ENCODE measurements at regions not wholly inside any gene's neighbourhood (a gene's known extent, or its start where the extent isn't known, plus 50 kb on each side); places are given as distances from the start of the nearest gene placed in this dataset.

DNA sequence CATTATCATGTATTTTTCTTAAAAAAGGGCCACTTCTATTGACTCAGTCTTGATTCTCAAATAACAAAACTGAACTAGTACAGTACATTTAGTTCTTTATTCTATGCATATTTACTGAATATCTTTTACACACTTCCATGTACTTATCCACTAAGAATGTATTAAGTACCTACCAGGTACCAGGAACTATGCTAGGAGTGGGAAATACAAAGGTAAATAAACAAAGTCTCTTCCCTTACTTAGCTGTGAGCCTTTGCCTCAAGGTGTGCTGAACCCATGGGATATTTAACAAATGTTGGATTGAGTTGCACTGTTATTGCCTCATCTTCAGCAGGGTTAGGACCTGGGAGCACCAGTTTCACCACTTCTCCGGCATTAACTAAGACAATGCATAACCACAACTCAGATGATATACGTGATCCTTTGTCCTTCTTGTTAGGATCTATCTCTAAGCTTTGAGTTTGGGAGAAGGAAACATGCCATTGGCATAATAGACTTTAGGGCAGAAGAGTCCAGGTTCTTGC is 533.9 kb downstream of the TFAP2B start:
- Histone ChIP-seq H3K4me1 (ENCODE audit: insufficient read depth, low read length) (no peaks in the 10 kb centered on the region), H3K9ac (ENCODE audit: low read depth, low read length) (no peak overlapping the region), H3K36me3 (ENCODE audit: insufficient read depth, low read length) (no peaks in the 10 kb centered on the region), H3K9me3 (ENCODE audit: control insufficient read depth, insufficient read depth, low read length) (no peaks in the 10 kb centered on the region)

DNA sequence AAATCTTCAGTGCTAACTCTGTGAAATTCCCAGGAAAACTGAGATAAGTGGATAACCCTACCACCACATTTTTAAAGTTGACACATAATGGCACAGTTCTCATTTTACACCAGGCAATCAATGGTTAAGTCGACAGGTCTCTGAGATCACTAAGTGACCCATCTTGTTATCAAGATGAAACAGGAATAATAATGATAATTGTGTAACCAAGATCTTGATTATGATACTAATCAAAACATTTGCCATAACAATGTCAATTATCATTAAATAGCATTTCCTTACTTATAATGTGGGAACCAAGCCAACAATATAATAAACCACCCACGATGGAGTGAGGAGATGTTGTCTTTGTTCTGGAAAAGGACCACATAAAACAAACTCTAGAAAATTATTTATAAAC is 541.6 kb downstream of the TFAP2B start:
- no peak overlapping the region for H3K9ac ChIP-seq (ENCODE audit: low read depth, low read length)
- H3K36me3 ChIP-seq (ENCODE audit: insufficient read depth, low read length): no peaks in the 10 kb centered on the region
- no peaks in the 10 kb centered on the region for H3K4me1 ChIP-seq (ENCODE audit: insufficient read depth, low read length)
- H3K9me3 ChIP-seq (ENCODE audit: control insufficient read depth, insufficient read depth, low read length): no peaks in the 10 kb centered on the region

DNA sequence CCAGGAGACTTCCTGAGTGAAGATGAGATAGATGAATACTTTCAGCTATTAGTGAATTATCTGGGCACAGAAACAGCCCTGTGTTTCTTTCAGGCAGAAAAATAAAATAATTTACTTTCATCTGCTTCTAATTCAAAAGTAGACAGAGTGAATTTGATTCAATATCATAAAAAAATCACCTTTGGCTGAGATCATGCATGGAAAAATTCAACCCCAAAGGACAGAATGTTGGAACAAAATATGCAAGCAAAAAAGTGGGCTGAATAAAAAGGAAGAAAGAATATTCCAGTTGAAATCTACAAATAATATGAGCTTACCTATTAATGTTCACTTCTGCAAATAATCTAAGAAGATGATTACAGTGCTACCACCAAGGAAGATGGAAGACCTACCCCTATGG is 546.9 kb downstream of the TFAP2B start:
- no peak overlapping the region for H3K9ac ChIP-seq (ENCODE audit: low read depth, low read length)
- no peaks in the 10 kb centered on the region for H3K9me3 ChIP-seq (ENCODE audit: control insufficient read depth, insufficient read depth, low read length)
- no peaks in the 10 kb centered on the region for H3K36me3 ChIP-seq (ENCODE audit: insufficient read depth, low read length)
- H3K4me1 ChIP-seq (ENCODE audit: insufficient read depth, low read length): no peaks in the 10 kb centered on the region

DNA sequence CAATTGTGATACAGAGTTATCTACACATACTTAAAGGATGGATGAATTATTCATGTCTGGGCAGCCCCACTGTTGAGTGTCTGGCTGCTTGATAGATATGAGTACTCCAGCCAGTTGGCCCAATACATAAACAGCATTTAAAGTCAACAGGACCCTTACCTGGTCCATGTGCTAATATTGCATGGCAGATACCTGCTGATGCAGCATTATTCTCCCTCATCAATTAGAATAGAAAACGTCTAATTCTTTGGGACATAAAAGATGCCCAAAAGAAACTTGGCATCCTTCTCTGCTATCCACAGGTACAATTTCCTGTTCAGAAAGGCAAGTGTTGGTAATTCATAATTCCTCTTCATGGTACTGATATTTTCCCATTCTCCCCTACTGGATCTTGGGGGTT is 550.8 kb downstream of the TFAP2B start:
- Histone ChIP-seq H3K9ac (ENCODE audit: low read depth, low read length) (no peak overlapping the region), H3K36me3 (ENCODE audit: insufficient read depth, low read length) (no peaks in the 10 kb centered on the region), H3K9me3 (ENCODE audit: control insufficient read depth, insufficient read depth, low read length) (no peaks in the 10 kb centered on the region), H3K4me1 (ENCODE audit: insufficient read depth, low read length) (no peaks in the 10 kb centered on the region)

DNA sequence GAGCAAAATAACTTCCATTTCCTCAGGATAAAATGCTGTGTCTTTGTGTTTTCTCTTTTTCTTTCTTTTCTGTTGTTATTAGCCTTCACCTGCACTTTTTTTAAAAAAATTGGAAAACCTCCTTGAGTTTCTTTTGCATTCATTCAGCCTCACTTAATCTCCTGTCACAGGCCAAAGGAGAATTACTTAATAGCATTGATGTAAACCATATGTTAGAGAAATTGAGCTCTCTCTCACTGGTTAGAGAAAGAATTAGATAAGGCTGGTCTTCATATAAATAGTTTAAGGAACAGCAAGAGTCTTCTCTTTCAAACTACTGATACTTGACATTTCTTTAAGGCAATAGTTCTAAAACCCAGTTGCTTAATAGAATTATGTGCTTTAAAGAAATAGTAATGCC is 564.2 kb downstream of the TFAP2B start:
- Histone ChIP-seq H3K9ac (ENCODE audit: low read depth, low read length) (no peak overlapping the region), H3K36me3 (ENCODE audit: insufficient read depth, low read length) (no peaks in the 10 kb centered on the region), H3K4me1 (ENCODE audit: insufficient read depth, low read length) (no peaks in the 10 kb centered on the region), H3K9me3 (ENCODE audit: control insufficient read depth, insufficient read depth, low read length) (no peaks in the 10 kb centered on the region; the same call in 1 of the 2 replicates)

DNA sequence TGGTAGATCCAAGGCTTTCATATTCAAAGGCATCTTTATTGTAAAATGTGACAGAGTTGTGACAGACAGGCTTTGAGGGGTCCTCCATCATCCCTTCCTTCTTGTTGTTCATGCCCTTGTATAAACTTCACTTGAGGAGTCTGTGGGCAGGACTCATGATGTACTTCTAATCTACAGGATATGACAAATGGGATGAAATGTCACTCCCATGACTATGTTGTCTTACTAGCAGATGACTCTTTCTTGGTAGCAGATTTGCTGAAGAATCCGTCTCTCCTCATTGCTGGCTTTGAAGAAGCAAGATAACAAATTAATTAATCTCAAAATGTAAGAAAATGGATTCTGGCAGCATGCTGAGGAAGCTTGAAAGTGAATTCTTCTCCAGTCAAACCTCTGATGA is 566.1 kb downstream of the TFAP2B start:
- Histone ChIP-seq H3K36me3 (ENCODE audit: insufficient read depth, low read length) (no peaks in the 10 kb centered on the region), H3K9me3 (ENCODE audit: control insufficient read depth, insufficient read depth, low read length) (no peaks in the 10 kb centered on the region; the same call in 1 of the 2 replicates), H3K9ac (ENCODE audit: low read depth, low read length) (no peak overlapping the region), H3K4me1 (ENCODE audit: insufficient read depth, low read length) (no peaks in the 10 kb centered on the region)

DNA sequence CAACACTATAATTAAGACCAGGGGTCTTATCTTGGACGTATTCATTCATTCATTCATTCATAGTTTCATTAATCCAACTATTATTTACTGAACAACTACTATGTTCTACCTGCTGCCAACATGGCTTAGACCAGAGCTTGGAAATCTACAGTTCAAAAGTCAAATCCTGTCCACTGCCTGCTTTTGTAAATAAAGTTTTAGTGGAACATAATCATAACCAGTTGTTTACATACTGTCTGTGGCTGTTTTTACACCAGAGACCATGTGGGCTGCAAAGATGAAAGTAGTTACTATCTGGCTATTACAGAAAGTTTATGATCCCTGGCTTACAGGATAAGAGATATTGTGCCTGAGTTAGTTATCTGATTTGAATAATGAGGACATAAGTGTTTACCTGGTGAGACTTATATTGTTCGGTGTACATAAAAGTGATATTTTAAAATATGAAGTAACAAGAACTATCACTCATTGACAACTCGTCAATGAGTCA is 567.7 kb downstream of the TFAP2B start:
- H3K36me3 ChIP-seq (ENCODE audit: insufficient read depth, low read length): no peaks in the 10 kb centered on the region
- H3K4me1 ChIP-seq (ENCODE audit: insufficient read depth, low read length): no peaks in the 10 kb centered on the region
- no peaks in the 10 kb centered on the region; the same call in 1 of the 2 replicates for H3K9me3 ChIP-seq (ENCODE audit: control insufficient read depth, insufficient read depth, low read length)
- no peak overlapping the region for H3K9ac ChIP-seq (ENCODE audit: low read depth, low read length)

DNA sequence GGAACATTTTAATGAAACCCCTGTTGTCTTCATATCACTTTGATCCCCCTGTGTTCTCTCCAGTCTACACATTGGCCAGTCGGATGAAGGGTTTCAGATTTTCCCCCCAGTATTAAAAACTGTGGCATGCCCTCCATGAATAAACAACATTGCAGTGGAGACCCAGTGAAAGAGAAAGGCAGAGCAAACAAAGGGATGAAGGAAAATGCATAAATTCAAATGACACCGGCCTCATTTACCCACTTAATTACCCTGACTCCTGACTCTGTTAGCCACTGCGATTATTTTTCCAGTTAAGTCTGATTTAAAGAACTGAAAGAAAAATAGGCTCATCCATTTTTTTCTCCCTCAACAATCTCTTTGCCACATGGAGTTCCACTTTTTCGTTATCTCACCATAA is 569.2 kb downstream of the TFAP2B start:
- H3K4me1 ChIP-seq (ENCODE audit: insufficient read depth, low read length): no peaks in the 10 kb centered on the region
- no peaks in the 10 kb centered on the region; the same call in 1 of the 2 replicates for H3K9me3 ChIP-seq (ENCODE audit: control insufficient read depth, insufficient read depth, low read length)
- no peaks in the 10 kb centered on the region for H3K36me3 ChIP-seq (ENCODE audit: insufficient read depth, low read length)
- no peak overlapping the region for H3K9ac ChIP-seq (ENCODE audit: low read depth, low read length)

DNA sequence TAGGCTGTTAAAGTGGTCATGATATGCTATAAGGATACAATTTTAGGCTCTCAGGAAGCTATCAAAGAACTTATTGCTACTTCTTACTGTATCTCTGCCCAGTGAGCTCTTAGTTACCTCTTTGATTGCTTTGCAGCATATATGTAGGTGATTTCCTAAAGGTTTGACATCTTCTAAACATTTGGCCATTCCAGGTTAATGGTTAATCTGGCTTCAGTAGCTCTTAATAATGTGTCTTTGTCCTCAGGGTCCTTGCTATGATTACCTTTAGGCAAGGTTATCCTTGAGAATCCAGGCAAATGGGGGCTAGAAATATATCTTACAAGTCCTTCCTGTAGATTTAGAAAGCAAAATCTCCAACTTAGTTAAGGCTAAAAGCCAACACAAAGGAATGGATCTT is 575.4 kb downstream of the TFAP2B start:
- Histone ChIP-seq H3K4me1 (ENCODE audit: insufficient read depth, low read length) (no peaks in the 10 kb centered on the region), H3K9me3 (ENCODE audit: control insufficient read depth, insufficient read depth, low read length) (no peaks in the 10 kb centered on the region), H3K36me3 (ENCODE audit: insufficient read depth, low read length) (no peaks in the 10 kb centered on the region), H3K9ac (ENCODE audit: low read depth, low read length) (no peak overlapping the region)

DNA sequence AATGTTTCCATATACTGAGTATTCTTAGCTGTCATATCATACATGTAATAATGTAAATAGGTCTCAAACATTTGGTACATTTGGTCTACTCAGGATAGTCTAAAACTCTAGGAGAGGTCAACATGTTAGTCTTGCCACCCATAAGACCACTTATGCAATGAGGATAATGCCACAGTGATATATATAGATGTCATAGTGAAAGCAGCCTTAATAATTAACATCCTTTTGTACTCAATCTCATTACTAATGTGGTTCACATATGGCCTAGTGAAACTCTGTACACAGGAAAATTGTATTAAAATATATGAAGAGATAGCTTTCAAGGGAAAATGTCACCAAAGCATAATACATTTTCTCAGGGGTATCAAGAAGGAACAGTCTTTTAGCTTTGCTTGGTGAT is 577.9 kb downstream of the TFAP2B start:
- Histone ChIP-seq H3K36me3 (ENCODE audit: insufficient read depth, low read length) (no peaks in the 10 kb centered on the region), H3K9me3 (ENCODE audit: control insufficient read depth, insufficient read depth, low read length) (no peaks in the 10 kb centered on the region), H3K4me1 (ENCODE audit: insufficient read depth, low read length) (no peaks in the 10 kb centered on the region), H3K9ac (ENCODE audit: low read depth, low read length) (no peak overlapping the region)

DNA sequence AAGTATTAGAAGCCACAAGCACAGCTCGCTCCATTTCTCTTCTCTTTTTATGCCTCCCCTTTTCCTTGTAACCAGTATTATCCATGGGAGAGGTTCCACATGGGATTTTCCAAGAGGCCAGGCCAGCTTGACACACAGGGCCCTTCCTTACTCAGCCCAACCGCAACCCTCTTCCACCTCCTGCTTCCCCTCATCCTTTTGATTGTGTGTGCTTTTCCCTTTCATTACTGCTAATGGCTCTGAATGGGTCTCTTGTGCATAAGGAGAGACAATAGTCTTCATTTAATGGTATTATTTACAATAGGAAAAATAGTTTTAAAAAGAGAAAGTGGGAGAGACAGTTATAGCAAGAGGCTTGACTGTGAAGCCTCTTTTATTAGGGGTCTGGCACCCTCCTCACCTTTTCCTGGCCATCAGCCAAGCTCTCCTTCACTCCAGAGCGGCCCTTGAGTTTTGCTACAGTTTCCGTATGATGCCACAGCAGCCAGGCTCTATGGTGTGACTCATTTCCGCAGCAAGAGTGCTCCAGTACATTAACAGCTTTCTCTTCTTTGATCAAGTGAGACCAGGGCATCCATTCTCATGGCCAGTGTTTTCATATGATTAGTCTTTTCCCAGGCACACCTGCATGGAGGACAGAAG is 579.5 kb downstream of the TFAP2B start:
- Histone ChIP-seq H3K9ac (ENCODE audit: low read depth, low read length) (no peak overlapping the region), H3K9me3 (ENCODE audit: control insufficient read depth, insufficient read depth, low read length) (no peaks in the 10 kb centered on the region), H3K4me1 (ENCODE audit: insufficient read depth, low read length) (no peaks in the 10 kb centered on the region), H3K36me3 (ENCODE audit: insufficient read depth, low read length) (no peaks in the 10 kb centered on the region)

DNA sequence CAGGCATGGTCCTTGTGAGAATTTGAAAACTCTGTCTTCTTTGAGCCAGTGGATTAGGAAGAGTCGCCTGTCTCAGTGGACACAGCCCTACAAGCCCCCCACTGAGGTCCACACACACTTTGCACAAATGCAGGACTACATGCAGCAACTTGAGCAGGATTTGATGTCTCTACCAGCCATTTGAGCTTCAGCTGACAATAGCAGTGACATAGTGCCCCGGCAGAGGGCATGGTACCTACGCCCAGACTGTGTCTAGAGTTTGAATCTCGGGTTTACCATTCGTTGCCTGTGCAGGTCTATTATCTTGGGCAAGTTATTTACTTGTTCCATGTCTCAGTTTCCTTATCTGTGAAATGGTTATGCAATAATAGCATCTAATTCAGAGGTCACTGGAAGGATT is 580.1 kb downstream of the TFAP2B start:
- H3K36me3 ChIP-seq (ENCODE audit: insufficient read depth, low read length): no peaks in the 10 kb centered on the region
- no peak overlapping the region for H3K9ac ChIP-seq (ENCODE audit: low read depth, low read length)
- H3K4me1 ChIP-seq (ENCODE audit: insufficient read depth, low read length): no peaks in the 10 kb centered on the region
- H3K9me3 ChIP-seq (ENCODE audit: control insufficient read depth, insufficient read depth, low read length): no peaks in the 10 kb centered on the region

DNA sequence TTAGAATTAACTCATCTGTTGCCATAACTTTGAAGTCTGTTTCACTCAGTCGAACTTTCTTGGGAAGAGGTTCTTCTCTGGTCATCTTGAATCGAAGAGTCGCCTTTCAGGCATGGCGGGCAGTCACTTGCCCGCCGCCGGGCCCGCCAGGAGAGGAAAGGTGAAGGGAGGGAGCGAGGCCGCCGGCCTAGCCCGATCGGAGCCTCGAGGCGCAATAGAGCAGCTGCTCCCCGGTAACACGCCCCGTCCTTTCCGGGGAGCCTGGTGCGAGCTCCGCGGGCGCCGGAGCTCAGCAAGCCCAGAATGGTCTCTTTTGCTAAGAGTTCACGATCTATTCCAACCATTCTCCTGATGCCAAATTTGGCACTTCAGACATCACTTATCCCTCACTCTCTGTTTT is 591.8 kb downstream of the TFAP2B start:
- Histone ChIP-seq H3K36me3 (ENCODE audit: insufficient read depth, low read length) (no peaks in the 10 kb centered on the region), H3K9me3 (ENCODE audit: control insufficient read depth, insufficient read depth, low read length) (no peaks in the 10 kb centered on the region), H3K9ac (ENCODE audit: low read depth, low read length) (no peak overlapping the region), H3K4me1 (ENCODE audit: insufficient read depth, low read length) (no peaks in the 10 kb centered on the region)

DNA sequence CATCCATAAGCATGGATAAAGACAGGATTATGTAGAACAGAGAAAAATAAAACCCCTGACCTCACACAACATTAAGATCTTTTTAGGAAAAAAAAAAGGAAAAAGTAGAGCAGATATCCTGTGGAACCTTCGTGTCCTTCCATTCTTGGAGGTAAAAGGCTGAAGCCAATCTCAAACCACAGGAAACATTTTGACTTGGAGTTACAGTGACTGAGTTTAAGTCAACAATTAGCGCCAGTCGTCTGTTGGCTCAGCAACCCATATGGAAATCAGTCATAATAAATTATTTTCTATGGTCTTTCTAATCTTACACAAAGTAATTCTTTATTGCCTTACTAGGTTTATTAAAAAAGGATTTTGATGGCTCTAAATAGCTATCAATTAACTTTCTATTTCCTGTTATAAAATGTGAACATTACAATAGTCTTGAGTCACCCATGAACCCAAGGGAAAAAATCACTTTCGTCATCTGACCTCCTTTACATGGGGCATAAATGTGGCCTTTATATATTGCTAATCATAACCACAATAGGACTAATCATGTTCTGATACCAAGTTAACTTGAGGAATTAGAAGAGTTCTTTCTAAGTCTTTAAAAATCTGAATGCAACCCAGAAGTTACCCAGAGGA is 592.9 kb downstream of the TFAP2B start:
- Histone ChIP-seq H3K36me3 (ENCODE audit: insufficient read depth, low read length) (no peaks in the 10 kb centered on the region), H3K4me1 (ENCODE audit: insufficient read depth, low read length) (no peaks in the 10 kb centered on the region), H3K9ac (ENCODE audit: low read depth, low read length) (no peak overlapping the region), H3K9me3 (ENCODE audit: control insufficient read depth, insufficient read depth, low read length) (no peaks in the 10 kb centered on the region)

DNA sequence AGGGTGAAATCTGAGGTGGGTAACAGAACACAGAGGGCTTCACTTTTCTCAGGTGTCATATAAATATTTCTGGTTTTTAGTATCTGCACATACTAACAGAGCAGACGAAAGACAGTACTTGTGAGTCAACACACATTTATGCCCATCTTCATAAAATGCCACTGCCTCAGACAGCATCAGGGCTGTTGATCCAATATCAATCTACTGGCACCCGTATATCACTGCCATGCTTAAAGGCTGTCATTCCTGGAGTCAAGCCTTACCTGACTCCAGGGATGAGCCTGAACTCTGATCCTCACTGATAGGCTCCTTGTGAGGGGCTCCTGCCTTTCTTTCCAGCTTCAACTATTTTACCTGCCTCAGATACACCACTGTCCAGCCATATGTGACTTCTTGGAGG is 595.7 kb downstream of the TFAP2B start:
- Histone ChIP-seq H3K4me1 (ENCODE audit: insufficient read depth, low read length) (no peaks in the 10 kb centered on the region), H3K36me3 (ENCODE audit: insufficient read depth, low read length) (no peaks in the 10 kb centered on the region), H3K9ac (ENCODE audit: low read depth, low read length) (no peak overlapping the region), H3K9me3 (ENCODE audit: control insufficient read depth, insufficient read depth, low read length) (no peaks in the 10 kb centered on the region)
